ENCODE measurements at regions not wholly inside any gene's neighbourhood (a gene's known extent, or its start where the extent isn't known, plus 50 kb on each side); places are given as distances from the start of the nearest gene placed in this dataset.

DNA sequence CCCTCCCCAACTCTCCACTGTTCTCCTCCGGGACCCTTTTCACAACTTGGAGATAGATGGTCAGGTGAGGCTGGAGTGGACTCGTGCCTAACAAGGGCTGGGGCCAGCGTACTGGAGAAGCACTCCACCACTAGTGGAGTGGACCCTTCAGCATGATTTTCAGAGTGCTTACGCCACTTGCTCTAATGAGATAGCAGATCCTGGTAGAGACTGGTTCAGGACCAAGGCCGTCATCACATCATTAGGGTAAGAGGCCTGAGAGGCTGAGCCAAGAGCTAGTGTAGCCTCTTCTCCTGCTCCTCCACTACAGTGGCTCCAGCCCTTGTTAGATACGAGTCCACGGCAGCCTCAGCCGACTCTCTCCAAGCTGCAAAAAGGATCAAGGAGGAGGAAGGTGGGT, 66.9 kb upstream of the NTRK3 start:
- no peak for TF ChIP-seq EZH2 (optimal IDR thresholded peaks at IDR 0.05; ENCODE audit: low read depth, low read length)
- TF ChIP-seq CTCF (IDR thresholded peaks at IDR 0.05; ENCODE audit: low read length): no peak
- no peak for TF ChIP-seq EZH2phosphoT487 (IDR thresholded peaks at IDR 0.05; ENCODE audit: low read length)
